Progenitor cell of endocrine pancreas (in vitro differentiated cells): ENCODE measurements at regions not wholly inside any gene's neighbourhood (a gene's known extent, or its start where the extent isn't known, plus 50 kb on each side); places are given as distances from the start of the nearest gene placed in this dataset.

ENCODE experiments used
- DNase-seq: peaks from one replicate; pipeline ENCODE4 v3.0.0; 2021; ENCODE audit warnings: low spot score; ENCODE audit not compliant: unreplicated experiment
- H3K27ac Mint-ChIP-seq: 2 replicates; pipeline ENCODE4 v1.8.0; 2021; ENCODE audit warnings: mild to moderate bottlenecking, moderate library complexity, mixed read lengths
- H3K27me3 Mint-ChIP-seq: 2 replicates; pipeline ENCODE4 v1.8.0; 2021; ENCODE audit warnings: mixed read lengths
- H3K36me3 Mint-ChIP-seq: 2 replicates; pipeline ENCODE4 v1.8.0; 2022; ENCODE audit warnings: mixed read lengths; ENCODE audit not compliant: insufficient read depth
- H3K4me1 Mint-ChIP-seq: 2 replicates; pipeline ENCODE4 v1.8.0; 2021; ENCODE audit warnings: low read depth, mixed read lengths
- H3K4me3 Mint-ChIP-seq: 2 replicates; pipeline ENCODE4 v1.8.0; 2021; ENCODE audit warnings: low read depth, mild to moderate bottlenecking, moderate library complexity, mixed read lengths
- H3K9me3 Mint-ChIP-seq: 2 replicates; pipeline ENCODE4 v1.8.0; 2021; ENCODE audit warnings: low read depth, mixed read lengths
- CTCF ChIP-seq: fragments of 200-600 bp; sonication (generic); IDR thresholded peaks from one replicate; pipeline ENCODE4 v1.5.0; 2021; ENCODE audit warnings: antibody characterized with exemption, mild to moderate bottlenecking; ENCODE audit not compliant: unreplicated experiment

GRCh38 chr2:106041150-106041549 lies 153.0 kb downstream of the UXS1 start:
- Mint-ChIP-seq H3K27me3 (peaks cover 6% of the 10 kb centered on the region), H3K9me3 (no peaks in the 10 kb centered on the region), H3K27ac (no peak overlapping the region), H3K4me1 (peaks cover 1% of the 10 kb centered on the region), H3K4me3 (no peak overlapping the region), H3K36me3 (no peaks in the 10 kb centered on the region)
- no peak for TF ChIP-seq CTCF
- no peak for DNase-seq

GRCh38 chr2:106039634-106040315 lies 154.3 kb downstream of the UXS1 start:
- no peak overlapping the region for H3K27ac Mint-ChIP-seq

GRCh38 chr2:106038601-106039375 lies 155.3 kb downstream of the UXS1 start:
- DNase-seq, result no peak
- Mint-ChIP-seq H3K4me3 (no peak overlapping the region), H3K4me1 (peaks cover 1% of the 10 kb centered on the region), H3K27ac (no peak overlapping the region), H3K27me3 (peaks cover 6% of the 10 kb centered on the region), H3K9me3 (no peaks in the 10 kb centered on the region), H3K36me3 (no peaks in the 10 kb centered on the region)
- no peak for TF ChIP-seq CTCF

More at GRCh38 chr2:106039634-106040315, 154.3 kb downstream of the UXS1 start:
- peaks cover 6% of the 10 kb centered on the region for H3K27me3 Mint-ChIP-seq
- H3K4me3 Mint-ChIP-seq, result no peak overlapping the region
- no peak for DNase-seq
- no peaks in the 10 kb centered on the region for H3K9me3 Mint-ChIP-seq
- H3K36me3 Mint-ChIP-seq, result no peaks in the 10 kb centered on the region
- no peak for TF ChIP-seq CTCF
- peaks cover 1% of the 10 kb centered on the region for H3K4me1 Mint-ChIP-seq

- Mint-ChIP-seq H3K9me3 (peaks cover 7% of the 10 kb centered on the region), H3K4me3 (no peak overlapping the region), H3K27me3 (peaks cover 6% of the 10 kb centered on the region), H3K36me3 (no peaks in the 10 kb centered on the region), H3K4me1 (peaks cover 1% of the 10 kb centered on the region), H3K27ac (no peak overlapping the region)
- DNase-seq, result no peak
- TF ChIP-seq CTCF, result no peak
Measured at GRCh38 chr2:106037932-106038331, 156.2 kb downstream of the UXS1 start.

- peaks cover 6% of the 10 kb centered on the region for H3K27me3 Mint-ChIP-seq
- peaks cover 7% of the 10 kb centered on the region for H3K9me3 Mint-ChIP-seq
- no peaks in the 10 kb centered on the region for H3K36me3 Mint-ChIP-seq
- no peak overlapping the region for H3K27ac Mint-ChIP-seq
- TF ChIP-seq CTCF, result no peak
- no peak overlapping the region for H3K4me3 Mint-ChIP-seq
- peaks cover 1% of the 10 kb centered on the region for H3K4me1 Mint-ChIP-seq
- DNase-seq, result no peak
Measured at GRCh38 chr2:106037262-106037661, 156.8 kb downstream of the UXS1 start.
